ENCODE measurements at regions not wholly inside any gene's neighbourhood (a gene's known extent, or its start where the extent isn't known, plus 50 kb on each side); places are given as distances from the start of the nearest gene placed in this dataset.

DNA sequence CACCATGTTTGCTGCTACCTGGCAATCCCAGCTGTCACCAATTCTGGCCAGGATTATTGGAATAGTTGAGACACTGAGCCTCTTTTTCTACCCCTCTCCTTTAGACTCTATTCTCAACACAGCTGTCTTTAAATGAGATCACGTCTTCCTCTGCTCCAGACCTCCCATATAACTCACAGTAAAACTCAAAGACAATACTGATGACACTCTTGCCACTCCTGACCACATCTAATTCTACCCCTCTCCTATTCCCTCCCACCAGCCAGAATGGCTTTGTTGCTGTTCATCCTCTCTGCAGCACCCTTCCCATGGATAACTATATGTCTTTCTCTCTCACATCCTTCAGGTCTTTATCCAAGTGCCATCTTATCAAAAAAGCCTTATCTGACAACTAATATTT, 188.6 kb upstream of the IL15 start:
- TF ChIP-seq CTCF (IDR thresholded peaks at IDR 0.05) (no peak), POLR2A (IDR thresholded peaks at IDR 0.05) (no peak)

All from body of pancreas (tissue), 4 donors.